Activated CD4-positive, alpha-beta T cell treated with anti-CD3 and anti-CD28 coated beads for 1 hour (primary cell): ENCODE measurements at regions not wholly inside any gene's neighbourhood (a gene's known extent, or its start where the extent isn't known, plus 50 kb on each side); places are given as distances from the start of the nearest gene placed in this dataset.

ENCODE experiments used
- DNase-seq: peaks from one replicate; pipeline ENCODE4 v3.0.0-alpha.2; 2020

GRCh38 chr10:71127773-71128172, 84.6 kb upstream of the UNC5B start:
- no peak for DNase-seq

- DNase-seq, result no peak
These were observed 83.9 kb upstream of the UNC5B start for GRCh38 chr10:71128311-71128980.

DNA sequence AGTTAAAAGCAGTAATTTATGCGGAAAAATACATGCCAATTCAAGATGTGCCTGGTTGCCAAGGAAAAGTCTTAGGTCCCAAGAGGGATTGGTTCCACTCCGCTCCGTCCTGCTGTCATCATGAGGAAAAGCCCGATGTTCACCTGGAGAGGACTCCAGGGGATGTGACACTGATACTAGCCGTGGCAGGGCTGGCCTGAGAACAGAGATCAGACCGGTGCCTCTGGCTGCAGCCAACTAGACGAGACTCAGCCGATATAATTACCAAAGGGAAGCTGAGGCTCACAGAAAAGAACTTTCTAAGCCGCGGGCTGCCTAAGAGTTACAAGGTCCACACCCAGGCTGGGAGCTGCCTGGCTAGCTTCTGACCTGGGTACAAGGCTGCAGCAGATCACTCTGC, 81.3 kb upstream of the UNC5B start:
- DNase-seq, result no peak

DNA sequence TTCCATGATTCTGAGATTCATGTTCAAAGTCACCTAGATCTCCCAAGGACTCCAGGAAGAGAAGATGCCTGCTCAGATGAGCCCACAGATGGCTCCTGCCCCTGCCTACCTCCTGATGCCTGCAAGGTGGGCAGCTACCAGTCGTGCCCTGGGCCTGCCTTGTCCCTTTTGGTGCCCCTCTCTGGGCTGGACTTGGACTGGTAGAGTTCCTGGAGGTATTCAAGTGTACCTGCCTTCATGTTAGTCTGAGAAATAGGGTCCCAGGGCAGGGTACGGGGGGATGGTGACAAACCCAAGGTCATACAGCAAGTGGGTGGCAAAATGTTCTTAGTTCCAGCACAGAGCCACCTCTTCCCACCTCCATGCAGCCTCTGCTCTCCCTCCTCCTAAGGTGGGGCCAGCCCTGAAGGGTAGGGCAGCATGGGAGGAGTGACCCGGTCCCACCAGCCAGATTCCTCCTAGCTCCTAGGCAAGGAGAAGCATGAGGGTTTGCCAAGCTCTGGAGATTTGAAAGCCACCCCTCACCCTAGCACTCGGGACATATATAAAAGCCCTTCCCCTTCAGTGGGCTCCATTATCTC, 80.8 kb upstream of the UNC5B start:
- DNase-seq, result no peak

DNA sequence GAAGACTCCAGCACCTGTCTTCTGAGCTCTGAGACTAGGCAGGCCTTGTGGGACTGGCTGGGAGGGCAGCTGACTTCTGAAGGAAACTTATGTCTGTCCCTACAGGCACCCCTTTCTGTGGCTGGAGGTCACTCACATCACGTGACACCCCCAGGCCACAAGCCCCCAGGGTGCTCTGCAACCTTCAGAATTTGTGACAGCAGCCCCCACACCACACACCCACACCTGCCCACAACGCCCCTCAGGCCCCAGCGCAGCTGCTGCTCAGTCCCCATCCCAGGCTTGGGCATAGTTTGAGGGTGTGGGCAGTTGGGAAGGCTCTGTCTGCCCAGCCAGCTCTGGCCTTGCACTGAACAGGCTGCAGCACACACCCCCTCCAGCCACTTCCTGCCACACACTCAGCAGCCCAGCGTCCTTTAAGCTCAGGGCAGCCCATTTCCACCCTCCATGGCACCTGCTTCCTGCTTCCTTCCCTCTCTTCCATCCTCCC, 80.0 kb upstream of the UNC5B start:
- no peak for DNase-seq

DNA sequence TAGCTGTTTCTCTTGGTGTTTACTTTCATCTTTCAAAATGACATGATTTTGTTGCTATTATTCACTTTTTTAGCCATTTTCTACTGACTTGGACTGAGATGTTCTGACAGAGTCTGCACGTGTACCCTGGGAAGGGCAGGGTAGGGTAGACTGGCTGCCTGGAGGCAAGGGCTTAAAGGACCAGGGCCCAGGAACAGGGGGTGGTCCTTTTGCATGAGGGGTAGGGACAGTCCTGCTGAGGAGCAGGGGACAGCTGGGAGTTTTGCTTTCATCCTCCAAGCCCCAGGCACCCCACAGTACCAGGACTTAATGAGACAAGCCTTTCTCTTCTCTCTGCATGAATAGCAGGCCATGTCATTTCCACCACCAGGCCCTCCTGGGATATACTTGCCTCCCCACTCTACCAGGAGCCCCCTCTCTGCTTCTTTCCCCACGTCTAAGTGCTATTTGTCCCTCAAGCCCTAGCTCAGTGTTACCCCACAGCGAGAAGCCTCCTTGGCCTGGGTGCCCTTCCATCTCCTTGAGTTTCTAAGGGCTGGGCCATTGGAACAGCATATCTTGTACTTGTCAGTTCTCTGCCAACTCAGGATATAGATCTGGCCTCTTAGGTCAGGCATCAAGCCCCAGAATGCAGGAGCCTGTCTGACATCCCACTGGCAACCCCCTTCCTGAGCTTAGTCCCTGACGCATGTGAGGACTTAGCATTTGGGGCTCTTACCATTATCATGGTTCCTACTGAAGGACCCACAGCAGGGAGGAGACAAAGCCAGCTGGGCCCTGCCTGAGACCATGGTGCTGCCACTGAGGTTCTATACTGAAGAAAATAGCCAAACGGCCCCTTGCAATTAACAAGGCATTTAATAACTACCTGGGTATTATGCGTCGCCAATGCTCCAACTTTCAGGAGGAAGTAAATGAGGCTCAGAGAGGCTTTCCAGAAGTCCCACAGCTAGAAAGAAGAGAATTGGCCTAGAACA, 78.4 kb upstream of the UNC5B start:
- no peak for DNase-seq

DNA sequence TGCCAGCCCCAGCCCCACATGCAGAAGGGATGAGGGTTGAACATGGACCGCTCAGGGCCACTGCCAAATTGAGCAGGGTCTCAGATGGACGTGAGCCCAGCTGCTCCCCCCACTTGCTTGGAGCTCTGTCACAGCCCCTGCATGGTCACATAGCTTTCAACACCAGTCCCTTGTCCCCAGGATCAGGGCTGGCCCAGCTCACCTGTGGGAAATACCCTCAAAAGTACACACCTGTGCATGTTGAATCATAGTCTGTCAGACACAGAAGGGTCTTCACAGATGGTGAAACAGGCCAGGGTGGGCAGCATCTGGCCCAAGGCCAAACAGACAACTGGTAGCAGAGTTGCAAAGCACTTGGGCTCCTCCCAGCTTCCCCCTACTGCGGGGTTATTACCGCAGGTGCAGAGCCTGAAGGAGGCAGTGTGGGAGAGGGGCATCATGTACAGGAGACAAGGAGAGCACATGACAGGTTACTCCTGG, 77.6 kb upstream of the UNC5B start:
- DNase-seq, result no peak

DNA sequence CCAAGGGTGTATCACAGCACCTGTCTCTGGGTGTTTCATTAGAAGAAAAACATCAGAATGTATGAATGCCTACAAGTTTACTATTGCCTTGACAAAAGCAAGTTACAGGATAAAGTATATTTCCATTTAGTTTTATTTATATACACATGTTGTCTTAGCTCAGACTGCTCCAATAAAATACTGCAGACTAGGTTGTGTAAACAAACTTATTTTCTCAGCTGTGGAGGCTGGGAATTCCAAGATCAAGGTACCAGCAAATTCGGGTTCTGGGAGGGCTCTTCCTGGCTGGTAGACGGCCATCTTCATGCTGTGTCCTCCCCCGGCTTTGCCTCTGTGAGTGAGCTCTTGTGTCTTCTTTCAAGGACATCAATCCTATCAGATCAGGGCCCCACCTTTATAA, 77.1 kb upstream of the UNC5B start:
- DNase-seq, result no peak

DNA sequence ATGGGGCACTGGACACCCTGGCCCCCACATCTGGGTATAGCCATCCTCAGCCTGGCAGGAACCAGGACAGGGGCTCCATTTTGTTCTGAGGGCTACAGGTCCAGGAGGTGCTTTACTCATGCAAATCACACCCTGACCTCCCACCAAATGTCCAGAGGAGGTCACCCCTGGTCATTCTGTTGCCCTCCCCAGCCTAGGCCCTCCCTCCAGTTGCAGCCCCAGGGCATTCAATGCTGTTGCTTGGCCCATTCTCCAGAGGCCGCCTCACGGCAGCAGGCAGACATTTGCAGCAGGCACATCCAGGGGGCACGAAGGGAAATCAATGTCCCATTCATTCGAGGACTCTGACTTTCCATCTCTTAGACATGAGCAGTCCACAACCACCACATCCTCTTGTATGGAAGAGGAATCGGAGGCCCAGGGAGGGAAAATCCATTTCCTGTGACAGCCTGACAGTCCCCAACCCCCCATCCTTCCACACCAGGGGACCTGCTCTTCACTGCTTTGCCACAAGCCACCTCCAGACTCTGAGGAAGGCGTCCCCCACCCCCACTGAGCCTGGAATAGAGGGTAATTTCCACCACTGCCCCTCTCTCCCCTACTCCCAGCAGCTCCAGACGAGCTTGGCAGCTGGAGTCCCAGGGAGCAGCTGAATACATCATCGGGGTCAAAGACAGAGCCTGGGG, 76.2 kb upstream of the UNC5B start:
- DNase-seq, result no peak

DNA sequence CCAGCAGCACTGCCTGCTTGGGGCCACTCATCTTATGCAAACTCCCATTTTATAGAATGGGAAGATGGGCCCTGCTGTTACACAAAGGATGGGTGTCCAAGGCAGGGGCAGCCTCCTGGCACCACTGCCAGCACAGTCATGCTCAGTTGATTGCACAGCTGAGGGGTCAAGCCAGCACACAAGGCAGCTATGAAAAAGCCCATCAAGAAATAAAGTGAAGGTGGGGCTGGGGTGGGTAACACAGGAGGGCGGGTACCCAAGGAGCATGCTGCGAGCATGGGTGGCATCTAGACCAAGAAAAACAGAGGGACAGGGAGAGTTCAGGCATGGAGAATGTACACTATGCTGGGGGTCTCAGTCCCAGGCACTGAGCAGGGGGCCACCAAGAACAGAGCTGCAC, 74.7 kb upstream of the UNC5B start:
- no peak for DNase-seq

GRCh38 chr10:71138166-71138830, 74.1 kb upstream of the UNC5B start:
- DNase-seq, result no peak

DNA sequence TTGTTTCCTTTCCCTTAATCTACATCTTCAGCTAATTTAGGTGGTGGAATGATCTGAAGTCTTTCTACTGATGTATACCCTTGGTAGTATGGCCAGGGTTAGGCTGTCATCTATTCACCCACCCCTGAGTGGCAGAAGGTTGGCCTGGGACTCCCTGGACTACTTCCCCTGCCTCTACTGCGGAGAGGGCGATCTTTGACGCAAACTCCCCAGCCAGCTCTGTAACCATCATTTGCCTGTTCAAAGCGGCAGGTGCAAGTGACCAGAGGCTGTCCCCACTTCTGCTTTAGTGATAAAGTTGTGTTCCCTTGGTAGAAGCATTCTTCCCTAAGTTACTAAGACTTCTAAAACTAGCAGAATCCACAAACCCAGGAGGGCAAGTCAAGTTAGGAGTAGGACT, 70.8 kb upstream of the UNC5B start:
- no peak for DNase-seq

- DNase-seq, result no peak
These were observed 69.2 kb upstream of the UNC5B start for GRCh38 chr10:71143170-71143569.

DNA sequence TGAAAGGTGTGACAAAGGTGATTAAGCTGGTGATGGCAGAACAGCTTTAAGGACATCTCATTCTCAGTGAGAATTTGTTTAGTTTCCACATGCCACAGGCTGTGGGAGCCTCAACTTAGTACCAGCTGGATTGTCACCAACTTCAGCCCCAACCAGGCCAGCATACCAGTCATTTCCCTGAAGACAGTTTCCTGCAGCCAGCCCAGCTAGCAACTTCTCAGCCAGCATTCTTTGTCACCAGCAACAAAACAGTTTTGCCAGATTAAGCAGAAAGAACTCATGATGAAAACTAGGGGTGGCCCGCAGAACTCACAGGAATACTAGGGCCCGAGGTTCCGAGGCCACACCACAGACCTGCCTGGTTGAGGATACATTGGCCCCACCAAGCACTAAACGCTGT, 68.8 kb upstream of the UNC5B start:
- DNase-seq, result no peak

- no peak for DNase-seq
These were observed 67.5 kb upstream of the UNC5B start for GRCh38 chr10:71144824-71145223.

DNA sequence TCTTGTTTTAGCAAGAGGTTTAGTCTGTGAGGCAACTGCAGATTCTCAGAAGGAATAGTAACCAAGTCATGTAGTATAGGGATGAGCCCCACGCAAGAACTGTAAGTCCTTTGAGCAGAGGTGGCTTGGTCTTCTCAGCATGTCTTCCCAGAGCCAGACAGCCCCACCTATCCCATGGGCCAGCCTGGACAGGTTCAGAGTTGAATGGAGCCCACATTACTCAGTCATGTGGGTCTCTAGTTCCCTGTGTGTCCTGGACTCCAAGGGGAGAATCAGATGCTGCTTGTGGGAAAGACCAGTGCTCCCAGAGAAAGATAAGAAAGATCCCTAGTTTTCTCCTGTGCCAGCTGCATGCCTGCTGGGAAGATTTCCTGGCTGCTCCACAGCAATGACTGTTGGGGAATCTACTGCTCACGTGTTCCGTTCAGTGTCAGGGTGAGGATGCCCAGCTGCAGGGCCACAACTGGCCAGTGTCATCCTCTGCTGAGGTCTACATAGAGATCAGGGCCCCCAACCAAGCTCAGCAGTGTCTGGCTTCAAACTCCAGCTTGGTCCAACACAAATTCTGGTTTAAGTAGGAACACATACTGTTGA, 66.9 kb upstream of the UNC5B start:
- DNase-seq, result no peak

DNA sequence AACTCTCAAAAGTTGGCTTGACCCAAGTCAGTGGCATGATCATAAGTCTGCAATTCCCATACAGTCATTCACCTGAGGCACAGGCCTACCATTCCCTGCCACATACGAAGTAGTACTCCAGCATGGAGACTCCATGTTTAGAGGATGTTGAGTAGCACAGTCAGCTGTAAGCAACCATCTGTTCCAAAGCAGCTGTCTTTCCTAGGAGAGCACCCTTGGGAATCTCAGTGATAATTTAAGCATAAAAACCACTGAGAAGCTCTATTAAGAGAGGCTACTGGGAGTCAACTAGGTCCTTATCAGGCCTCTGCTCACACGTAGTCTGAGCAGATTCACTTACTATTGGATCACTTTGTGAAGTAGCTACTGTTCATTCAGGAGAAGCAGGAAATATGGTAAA, 61.6 kb upstream of the UNC5B start:
- no peak for DNase-seq

- no peak for DNase-seq
These were observed 60.3 kb upstream of the UNC5B start for GRCh38 chr10:71152043-71152442.

DNA sequence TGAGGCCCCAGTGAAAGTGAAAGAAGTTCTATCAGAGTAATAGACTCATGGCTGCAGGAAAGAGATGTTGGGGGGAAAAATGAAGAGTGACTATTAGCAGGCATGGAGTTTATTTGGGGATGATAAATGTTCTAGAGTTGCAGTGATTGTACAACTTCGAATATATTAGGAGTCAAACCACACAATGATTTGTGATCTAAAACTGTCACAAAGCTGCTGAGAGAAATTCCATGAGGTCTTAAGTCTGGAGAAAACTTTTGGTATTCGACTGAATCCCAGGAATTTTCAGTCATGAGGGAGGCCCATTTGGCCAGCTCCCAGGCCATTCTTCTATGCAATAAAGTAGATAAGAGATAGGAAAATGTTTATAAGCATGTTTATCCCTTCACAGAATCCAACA, 55.9 kb upstream of the UNC5B start:
- no peak for DNase-seq

- DNase-seq, result no peak
These were observed 54.9 kb upstream of the UNC5B start for GRCh38 chr10:71157435-71157834.

GRCh38 chr10:71158251-71158650, 54.1 kb upstream of the UNC5B start:
- no peak for DNase-seq

DNA sequence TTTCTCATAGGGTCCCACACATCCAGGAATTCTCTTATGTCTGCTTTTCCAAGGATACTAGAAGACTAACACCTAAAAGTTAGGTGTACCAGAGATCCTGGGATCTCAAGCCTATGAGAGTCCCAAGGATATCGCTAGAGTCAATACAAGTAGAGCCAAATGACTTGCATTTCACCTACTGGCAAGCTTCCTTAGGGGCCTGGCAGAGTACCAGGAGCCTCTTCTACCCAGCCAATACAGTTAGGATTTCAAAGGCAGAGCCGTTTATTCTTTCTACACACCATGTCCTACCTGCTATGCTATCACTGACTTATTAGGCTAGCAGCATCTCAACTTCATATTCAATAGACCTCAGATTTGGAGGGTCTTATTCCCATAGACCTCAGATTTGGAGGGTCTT, 53.5 kb upstream of the UNC5B start:
- DNase-seq, result no peak
